ENCODE measurements at regions not wholly inside any gene's neighbourhood (a gene's known extent, or its start where the extent isn't known, plus 50 kb on each side); places are given as distances from the start of the nearest gene placed in this dataset.

DNA sequence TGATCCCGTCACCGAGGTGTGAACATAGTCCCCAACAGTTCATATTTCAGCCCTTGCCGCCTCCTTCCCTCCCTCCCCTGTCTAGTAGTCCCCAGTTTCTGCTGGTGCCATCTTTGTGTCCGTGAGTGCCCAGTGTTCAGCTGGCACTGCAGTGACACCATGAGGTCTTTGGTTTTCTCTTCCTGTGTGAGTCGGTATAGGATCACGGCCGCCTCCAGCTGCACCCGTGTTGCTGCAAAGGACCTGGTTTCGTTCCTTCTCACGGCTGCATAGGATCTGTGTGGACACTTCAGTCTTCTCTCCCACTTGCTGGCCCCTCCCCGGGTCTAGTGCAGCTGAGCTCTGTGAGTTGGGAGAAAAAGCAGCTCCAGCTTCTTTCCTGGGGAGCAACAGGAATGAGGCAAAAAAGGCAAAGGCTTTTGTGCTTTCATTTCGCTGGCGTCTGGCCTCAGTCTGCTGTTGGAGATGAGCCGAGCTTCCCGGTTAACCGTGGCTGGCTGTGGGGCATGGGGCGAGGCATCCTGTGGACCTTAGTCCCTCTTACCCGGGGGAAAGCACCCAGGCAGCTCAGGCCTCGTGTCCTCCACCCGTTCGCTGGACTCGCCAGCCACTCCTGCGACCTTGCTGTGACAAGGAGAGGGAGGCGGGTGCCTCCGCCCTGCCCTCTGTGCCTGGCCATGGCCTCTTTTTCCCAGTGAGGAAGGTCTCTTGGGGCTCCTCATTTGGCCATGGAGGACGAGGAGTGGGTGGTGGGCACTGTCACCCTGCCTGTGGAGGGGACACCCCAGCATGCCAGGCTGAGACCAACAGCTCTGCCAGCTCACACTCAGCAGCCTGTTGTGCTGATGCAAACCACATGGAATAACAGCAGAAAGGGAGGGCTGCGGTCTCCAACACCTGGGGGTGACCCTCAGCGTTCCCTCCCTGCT is 196.5 kb downstream of the TEX29 start:
- Histone ChIP-seq H3K4me3 (peak overlapping the region in 1 of 4 donors; percentile 16), H3K27me3 (peaks cover 0 to 47% (median 11%) of the 10 kb centered on the region in 3 donors), H3K27ac (no peak overlapping the region), H3K36me3 (no peaks in the 10 kb centered on the region), H3K9me3 (no peaks in the 10 kb centered on the region), H3K4me1 (no peaks in the 10 kb centered on the region)
- TF ChIP-seq POLR2A (IDR thresholded peaks at IDR 0.05) (no peak), POLR2AphosphoS5 (IDR thresholded peaks at IDR 0.05) (no peak)
- TF ChIP-seq, protein P1, sequence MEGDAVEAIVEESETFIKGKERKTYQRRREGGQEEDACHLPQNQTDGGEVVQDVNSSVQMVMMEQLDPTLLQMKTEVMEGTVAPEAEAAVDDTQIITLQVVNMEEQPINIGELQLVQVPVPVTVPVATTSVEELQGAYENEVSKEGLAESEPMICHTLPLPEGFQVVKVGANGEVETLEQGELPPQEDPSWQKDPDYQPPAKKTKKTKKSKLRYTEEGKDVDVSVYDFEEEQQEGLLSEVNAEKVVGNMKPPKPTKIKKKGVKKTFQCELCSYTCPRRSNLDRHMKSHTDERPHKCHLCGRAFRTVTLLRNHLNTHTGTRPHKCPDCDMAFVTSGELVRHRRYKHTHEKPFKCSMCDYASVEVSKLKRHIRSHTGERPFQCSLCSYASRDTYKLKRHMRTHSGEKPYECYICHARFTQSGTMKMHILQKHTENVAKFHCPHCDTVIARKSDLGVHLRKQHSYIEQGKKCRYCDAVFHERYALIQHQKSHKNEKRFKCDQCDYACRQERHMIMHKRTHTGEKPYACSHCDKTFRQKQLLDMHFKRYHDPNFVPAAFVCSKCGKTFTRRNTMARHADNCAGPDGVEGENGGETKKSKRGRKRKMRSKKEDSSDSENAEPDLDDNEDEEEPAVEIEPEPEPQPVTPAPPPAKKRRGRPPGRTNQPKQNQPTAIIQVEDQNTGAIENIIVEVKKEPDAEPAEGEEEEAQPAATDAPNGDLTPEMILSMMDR (IDR thresholded peaks at IDR 0.05), result no peak
- WGBS, 2 donors, result 55 to 71% methylated on average over 28 of the region's 28 CpGs
- no peak for DNase-seq
- intact Hi-C loops (cut with DNase I), result no loop called here

DNA sequence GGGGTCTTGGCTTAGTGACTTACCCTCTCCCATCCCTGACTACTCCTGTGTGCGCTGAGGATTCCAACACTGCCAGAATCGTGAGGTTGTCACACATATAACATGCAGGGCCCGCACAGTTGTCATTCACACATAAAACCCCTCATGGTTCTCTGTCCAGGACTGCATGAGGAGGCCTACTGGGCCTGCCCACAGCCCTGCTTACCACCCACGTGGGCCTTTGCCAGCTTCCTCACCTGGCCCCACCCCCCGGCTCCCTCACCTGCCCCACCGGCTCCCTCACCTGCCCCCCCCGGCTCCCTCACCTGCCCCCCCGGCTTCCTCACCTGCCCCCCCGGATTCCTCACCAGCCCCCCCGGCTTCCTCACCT is 197.2 kb downstream of the TEX29 start:
- 55 to 66% methylated on average over 8 to 10 of the region's 10 CpGs for WGBS, 2 donors

DNA sequence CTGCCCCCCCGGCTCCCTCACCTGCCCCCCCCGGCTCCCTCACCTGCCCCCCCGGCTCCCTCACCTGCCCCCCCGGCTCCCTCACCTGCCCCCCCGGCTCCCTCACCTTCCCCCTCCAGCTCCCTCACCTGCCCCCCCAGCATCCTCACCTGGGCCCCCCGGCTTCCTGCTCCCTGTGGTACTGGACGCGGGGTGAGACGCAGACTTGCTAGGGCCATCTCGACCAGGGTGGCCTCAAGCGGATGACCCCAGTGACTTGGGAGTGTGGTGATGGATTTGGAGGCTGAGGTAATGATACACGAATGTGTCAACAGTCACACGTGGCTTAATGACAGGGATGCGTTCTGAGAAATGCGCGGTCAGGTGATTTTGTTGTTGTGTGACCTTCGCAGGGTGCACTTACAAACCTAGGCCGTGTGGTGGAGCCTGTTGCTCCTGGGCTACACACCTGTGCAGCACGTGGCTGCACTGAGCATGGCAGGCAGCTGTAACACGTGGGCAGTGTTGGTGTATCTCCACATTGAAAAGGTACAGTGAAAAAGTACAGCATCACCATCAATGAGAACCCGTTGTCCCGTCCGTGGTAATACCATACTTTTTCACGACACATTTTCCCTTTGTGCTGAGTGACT is 197.8 kb downstream of the TEX29 start:
- peaks cover 0 to 40% (median 1%) of the 10 kb centered on the region in 3 donors for H3K27me3 ChIP-seq
- H3K9me3 ChIP-seq, result no peaks in the 10 kb centered on the region
- H3K4me3 ChIP-seq, result no peak overlapping the region
- DNase-seq, result no peak
- no peak overlapping the region for H3K27ac ChIP-seq
- no peaks in the 10 kb centered on the region for H3K4me1 ChIP-seq
- H3K36me3 ChIP-seq, result no peaks in the 10 kb centered on the region
- WGBS, 2 donors, result 56 to 70% methylated on average over 24 of the region's 24 CpGs
- no peak for TF ChIP-seq EP300 (IDR thresholded peaks at IDR 0.05)
- TF ChIP-seq, protein P1 (IDR thresholded peaks at IDR 0.05), result no peak
- TF ChIP-seq POLR2A (IDR thresholded peaks at IDR 0.05), result no peak
- no peak for TF ChIP-seq POLR2AphosphoS5 (IDR thresholded peaks at IDR 0.05)
- intact Hi-C loops (cut with DNase I), result no loop called here

More for the DNA sequence above, 197.2 kb downstream of the TEX29 start:
- Histone ChIP-seq H3K4me1 (no peaks in the 10 kb centered on the region), H3K27me3 (peaks cover 0 to 45% (median 8%) of the 10 kb centered on the region in 3 donors), H3K36me3 (no peaks in the 10 kb centered on the region), H3K4me3 (no peak overlapping the region), H3K27ac (no peak overlapping the region), H3K9me3 (no peaks in the 10 kb centered on the region)
- DNase-seq, result no peak
- TF ChIP-seq, protein P1 (IDR thresholded peaks at IDR 0.05), result no peak
- no peak for TF ChIP-seq POLR2A (IDR thresholded peaks at IDR 0.05)
- no peak for TF ChIP-seq POLR2AphosphoS5 (IDR thresholded peaks at IDR 0.05)
- no peak for TF ChIP-seq EP300 (IDR thresholded peaks at IDR 0.05)
- intact Hi-C loops (cut with DNase I), result no loop called here

DNA sequence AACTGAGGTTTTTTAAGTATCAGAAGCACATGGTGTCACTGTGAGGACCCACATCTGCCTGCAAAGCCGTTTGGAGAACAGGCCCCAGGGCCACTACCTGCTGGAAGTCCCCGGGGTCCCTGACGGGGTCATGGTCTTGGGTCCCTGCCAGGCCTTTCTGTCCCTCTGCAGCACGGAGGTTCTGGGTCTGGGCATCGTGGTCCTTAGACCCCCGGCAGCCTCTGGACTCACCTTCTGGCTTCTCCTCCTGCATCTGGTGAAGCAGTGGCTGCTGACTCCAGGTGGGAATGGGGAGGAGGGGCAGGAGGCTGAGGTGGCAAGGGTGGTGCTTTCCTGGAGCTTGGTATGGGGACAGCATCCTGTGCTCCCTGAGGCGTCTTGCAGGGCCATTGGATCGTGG is 198.6 kb downstream of the TEX29 start:
- Histone ChIP-seq H3K36me3 (no peaks in the 10 kb centered on the region), H3K4me1 (no peaks in the 10 kb centered on the region), H3K27ac (no peak overlapping the region), H3K27me3 (peaks cover 0 to 34% (median 0%) of the 10 kb centered on the region in 3 donors), H3K4me3 (no peak overlapping the region), H3K9me3 (no peaks in the 10 kb centered on the region)
- 77 to 78% methylated on average over 8 of the region's 8 CpGs for WGBS, 2 donors
- no peak for TF ChIP-seq EP300 (IDR thresholded peaks at IDR 0.05)
- no peak for TF ChIP-seq POLR2A (IDR thresholded peaks at IDR 0.05)
- TF ChIP-seq POLR2AphosphoS5 (IDR thresholded peaks at IDR 0.05), result no peak
- TF ChIP-seq, protein P1 (IDR thresholded peaks at IDR 0.05), result no peak
- intact Hi-C loops (cut with DNase I), result no loop called here
- no peak for DNase-seq

Measured in sigmoid colon (tissue), 6 donors.